Mesothelial cell of epicardium (in vitro differentiated cells): ENCODE measurements at regions not wholly inside any gene's neighbourhood (a gene's known extent, or its start where the extent isn't known, plus 50 kb on each side); places are given as distances from the start of the nearest gene placed in this dataset.

Experiments
- DNase-seq, 2 experiments: peaks; one replicate each; pipeline ENCODE4 v3.0.0; 2021; ENCODE audit warnings: low spot score in 2 of 2; ENCODE audit not compliant: unreplicated experiment in 2 of 2
- H3K27ac Mint-ChIP-seq: 2 replicates; pipeline ENCODE4 v1.8.0; 2021; ENCODE audit warnings: mixed read lengths
- H3K27me3 Mint-ChIP-seq: 2 replicates; pipeline ENCODE4 v1.8.0; 2021; ENCODE audit warnings: low read depth, mixed read lengths
- H3K36me3 Mint-ChIP-seq: 2 replicates; pipeline ENCODE4 v1.8.0; 2021; ENCODE audit warnings: mixed read lengths
- H3K4me1 Mint-ChIP-seq: 2 replicates; pipeline ENCODE4 v1.8.0; 2021; ENCODE audit warnings: mixed read lengths
- H3K4me3 Mint-ChIP-seq: 2 replicates; pipeline ENCODE4 v1.8.0; 2021; ENCODE audit warnings: mild to moderate bottlenecking, moderate library complexity, mixed read lengths
- H3K9me3 Mint-ChIP-seq: 2 replicates; pipeline ENCODE4 v1.8.0; 2021; ENCODE audit warnings: mixed read lengths
- CTCF ChIP-seq: fragments of 200-600 bp; sonication (generic); IDR thresholded peaks from one replicate; pipeline ENCODE4 v1.5.0; 2021; ENCODE audit warnings: antibody characterized with exemption; ENCODE audit not compliant: unreplicated experiment

- H3K4me3 Mint-ChIP-seq: no peak overlapping the region
- no peak for DNase-seq
- no peak overlapping the region for H3K27ac Mint-ChIP-seq
- TF ChIP-seq CTCF: no peak
- H3K9me3 Mint-ChIP-seq: no peaks in the 10 kb centered on the region
- H3K27me3 Mint-ChIP-seq: no peaks in the 10 kb centered on the region
- H3K36me3 Mint-ChIP-seq: no peaks in the 10 kb centered on the region
- H3K4me1 Mint-ChIP-seq: peaks cover 11% of the 10 kb centered on the region
Observed at GRCh38 chr12:92439420-92439805, 263.4 kb upstream of the PLEKHG7 start.

- Mint-ChIP-seq H3K9me3 (no peaks in the 10 kb centered on the region), H3K27me3 (no peaks in the 10 kb centered on the region), H3K36me3 (no peaks in the 10 kb centered on the region), H3K4me1 (peaks cover 11% of the 10 kb centered on the region), H3K4me3 (no peak overlapping the region), H3K27ac (no peak overlapping the region)
- no peak for TF ChIP-seq CTCF
- DNase-seq: no peak
Observed at GRCh38 chr12:92438641-92439419, 264.0 kb upstream of the PLEKHG7 start.

GRCh38 chr12:92437452-92437851 lies 265.3 kb upstream of the PLEKHG7 start:
- Mint-ChIP-seq H3K27ac (no peak overlapping the region), H3K4me1 (peaks cover 11% of the 10 kb centered on the region), H3K9me3 (peaks cover 4% of the 10 kb centered on the region), H3K36me3 (no peaks in the 10 kb centered on the region), H3K27me3 (no peaks in the 10 kb centered on the region), H3K4me3 (no peak overlapping the region)
- DNase-seq: no peak
- TF ChIP-seq CTCF: no peak

GRCh38 chr12:92436856-92437255 lies 265.9 kb upstream of the PLEKHG7 start:
- no peak for TF ChIP-seq CTCF
- H3K27me3 Mint-ChIP-seq: no peaks in the 10 kb centered on the region
- H3K36me3 Mint-ChIP-seq: no peaks in the 10 kb centered on the region
- DNase-seq: no peak
- H3K4me1 Mint-ChIP-seq: peaks cover 11% of the 10 kb centered on the region
- H3K27ac Mint-ChIP-seq: no peak overlapping the region
- H3K9me3 Mint-ChIP-seq: peaks cover 6% of the 10 kb centered on the region
- H3K4me3 Mint-ChIP-seq: no peak overlapping the region

DNA sequence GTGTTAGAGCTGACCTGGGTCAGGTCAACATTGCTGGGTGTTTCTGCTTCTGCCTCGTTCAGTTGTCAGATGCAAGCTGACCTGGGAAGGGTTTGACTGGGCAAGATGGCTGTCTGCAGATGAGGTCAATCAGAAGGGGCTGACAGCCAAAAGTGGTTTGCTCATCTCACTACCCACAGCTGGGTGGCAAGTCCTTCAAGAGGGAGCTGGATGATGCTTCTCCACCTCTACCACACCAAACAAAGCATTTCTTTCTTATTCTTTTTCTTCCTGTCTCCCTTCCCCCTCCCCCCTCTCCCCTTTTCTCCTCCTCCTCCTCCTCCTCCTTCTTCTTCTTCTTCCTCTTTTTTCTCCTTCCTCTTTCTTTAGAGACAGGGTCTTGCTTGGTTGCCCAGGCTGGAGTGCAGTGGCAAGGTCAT lies 268.2 kb upstream of the PLEKHG7 start:
- Mint-ChIP-seq H3K36me3 (no peaks in the 10 kb centered on the region), H3K4me1 (peaks cover 6% of the 10 kb centered on the region), H3K27ac (no peak overlapping the region), H3K27me3 (no peaks in the 10 kb centered on the region), H3K9me3 (peaks cover 6% of the 10 kb centered on the region), H3K4me3 (no peak overlapping the region)
- no peak for DNase-seq
- no peak for TF ChIP-seq CTCF
